Kasumi-1 (cell line): ENCODE measurements at regions not wholly inside any gene's neighbourhood (a gene's known extent, or its start where the extent isn't known, plus 50 kb on each side); places are given as distances from the start of the nearest gene placed in this dataset.
A peak's percentile ranks its signal among the peaks of the same experiment; 100 is the strongest.

Experiments used
- DNase-seq, 2 experiments: peaks; one replicate each; lab custom pipeline; 2025; lab: John Stamatoyannopoulos, UW

GRCh38 chr9:90948156-90948555 is 146.5 kb downstream of the SYK start:
- no peak for DNase-seq

GRCh38 chr9:90950600-90950999 is 149.0 kb downstream of the SYK start:
- DNase-seq, result no peak

GRCh38 chr9:90953200-90953599 is 151.6 kb downstream of the SYK start:
- DNase-seq, result no peak

GRCh38 chr9:90953805-90954204 is 152.2 kb downstream of the SYK start:
- DNase-seq, result no peak

- no peak for DNase-seq
These were observed 154.6 kb downstream of the SYK start for GRCh38 chr9:90956026-90956810.

- no peak for DNase-seq
These were observed 156.7 kb downstream of the SYK start for GRCh38 chr9:90958328-90958727.

GRCh38 chr9:90960941-90961340 is 159.3 kb downstream of the SYK start:
- DNase-seq, result no peak

- DNase-seq, result no peak
These were observed 159.8 kb downstream of the SYK start for GRCh38 chr9:90961375-90961774.

- peak in 1 of 2 experiments; percentile 1 for DNase-seq
These were observed 162.7 kb downstream of the SYK start for GRCh38 chr9:90964101-90965020.

GRCh38 chr9:90965226-90966030 is 163.8 kb downstream of the SYK start:
- no peak for DNase-seq

- DNase-seq, result no peak
These were observed 164.3 kb downstream of the SYK start for GRCh38 chr9:90966031-90966290.

- DNase-seq, result no peak
These were observed 165.0 kb downstream of the SYK start for GRCh38 chr9:90966480-90967144.

- DNase-seq, result no peak
These were observed 165.5 kb downstream of the SYK start for GRCh38 chr9:90967145-90967538.

- no peak for DNase-seq
These were observed 167.5 kb downstream of the SYK start for GRCh38 chr9:90969021-90969675.

GRCh38 chr9:90970608-90971007 is 169.0 kb downstream of the SYK start:
- no peak for DNase-seq

GRCh38 chr9:90972057-90972456 is 170.4 kb downstream of the SYK start:
- no peak for DNase-seq

GRCh38 chr9:90974016-90974415 is 172.4 kb downstream of the SYK start:
- DNase-seq, result no peak

GRCh38 chr9:90974643-90975245 is 173.1 kb downstream of the SYK start:
- no peak for DNase-seq

GRCh38 chr9:90975781-90976538 is 174.3 kb downstream of the SYK start:
- DNase-seq, result peak; percentile 16 to 17

- DNase-seq, result no peak
These were observed 177.5 kb downstream of the SYK start for GRCh38 chr9:90979138-90979551.
